ENCODE measurements at regions not wholly inside any gene's neighbourhood (a gene's known extent, or its start where the extent isn't known, plus 50 kb on each side); places are given as distances from the start of the nearest gene placed in this dataset.

DNA sequence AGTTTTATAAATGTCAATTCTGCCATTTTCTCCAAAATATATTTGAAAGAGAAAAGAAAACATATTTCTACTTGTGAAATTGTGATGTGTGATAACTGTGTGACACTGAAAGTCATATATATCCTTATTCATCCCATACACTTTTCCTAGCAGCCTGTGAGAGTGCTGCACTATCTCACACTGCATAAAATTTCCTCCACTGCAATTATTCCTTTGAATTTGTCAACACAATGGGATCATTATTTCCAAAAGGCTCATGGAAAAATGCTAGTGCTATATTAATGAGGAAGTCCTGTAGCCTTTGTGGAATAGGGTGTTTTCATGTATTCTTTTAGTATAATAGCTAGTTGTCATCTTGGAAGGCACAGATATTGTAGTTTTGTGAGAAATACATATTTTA is 504.1 kb downstream of the RPL10L start:
- intact Hi-C loops (cut with micrococcal nuclease) = no loop called here
- Histone ChIP-seq H3K4me1 (ENCODE audit: insufficient read depth, low read length) (no peaks in the 10 kb centered on the region), H4K20me1 (ENCODE audit: low read length) (no peaks in the 10 kb centered on the region), H3K79me2 (ENCODE audit: low read length) (no peaks in the 10 kb centered on the region), H3K9me2 (replicated peaks; ENCODE audit: low read length) (no peaks in the 10 kb centered on the region), H3K4me2 (ENCODE audit: low read length) (no peak overlapping the region), H3K9ac (ENCODE audit: low read length) (no peak overlapping the region), H2AFZ (ENCODE audit: low read length) (no peak overlapping the region), H3K36me3 (ENCODE audit: low read depth, low read length) (no peaks in the 10 kb centered on the region), H3K27ac (ENCODE audit: low read length) (no peak overlapping the region), H3K27me3 (ENCODE audit: low read length) (peaks cover 3% of the 10 kb centered on the region; the same call in 1 of the 2 replicates), H3F3A (ENCODE audit: low read length, unreplicated experiment) (no peaks in the 10 kb centered on the region), H3K4me3 (ENCODE audit: low read length) (no peak overlapping the region), H3K9me3 (ENCODE audit: low read length) (no peaks in the 10 kb centered on the region)
- DNase-seq (no peak), ATAC-seq (no peak)
- CTCF ChIA-PET = no interaction called here
- POLR2A ChIA-PET (ENCODE audit: unreplicated experiment) = no interaction called here
- no peak for TF ChIP-seq EZH2phosphoT487 (IDR thresholded peaks at IDR 0.05; ENCODE audit: borderline replicate concordance, low read length)
- TF ChIP-seq, protein P1, sequence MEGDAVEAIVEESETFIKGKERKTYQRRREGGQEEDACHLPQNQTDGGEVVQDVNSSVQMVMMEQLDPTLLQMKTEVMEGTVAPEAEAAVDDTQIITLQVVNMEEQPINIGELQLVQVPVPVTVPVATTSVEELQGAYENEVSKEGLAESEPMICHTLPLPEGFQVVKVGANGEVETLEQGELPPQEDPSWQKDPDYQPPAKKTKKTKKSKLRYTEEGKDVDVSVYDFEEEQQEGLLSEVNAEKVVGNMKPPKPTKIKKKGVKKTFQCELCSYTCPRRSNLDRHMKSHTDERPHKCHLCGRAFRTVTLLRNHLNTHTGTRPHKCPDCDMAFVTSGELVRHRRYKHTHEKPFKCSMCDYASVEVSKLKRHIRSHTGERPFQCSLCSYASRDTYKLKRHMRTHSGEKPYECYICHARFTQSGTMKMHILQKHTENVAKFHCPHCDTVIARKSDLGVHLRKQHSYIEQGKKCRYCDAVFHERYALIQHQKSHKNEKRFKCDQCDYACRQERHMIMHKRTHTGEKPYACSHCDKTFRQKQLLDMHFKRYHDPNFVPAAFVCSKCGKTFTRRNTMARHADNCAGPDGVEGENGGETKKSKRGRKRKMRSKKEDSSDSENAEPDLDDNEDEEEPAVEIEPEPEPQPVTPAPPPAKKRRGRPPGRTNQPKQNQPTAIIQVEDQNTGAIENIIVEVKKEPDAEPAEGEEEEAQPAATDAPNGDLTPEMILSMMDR (conservative IDR thresholded peaks at IDR 0.05; ENCODE audit: low read depth, low read length) = no peak
- BruUV-seq (replicated peaks) = no TSS peak

- ChIA-PET CTCF (no interaction called here), POLR2A (ENCODE audit: unreplicated experiment) (no interaction called here)
- H3K27me3 ChIP-seq (ENCODE audit: low read length) = peaks cover 5% of the 10 kb centered on the region; the same call in 1 of the 2 replicates
- no peak overlapping the region for H3K27ac ChIP-seq (ENCODE audit: low read length)
- no peak overlapping the region for H3K9ac ChIP-seq (ENCODE audit: low read length)
- TF ChIP-seq EZH2phosphoT487 (IDR thresholded peaks at IDR 0.05; ENCODE audit: borderline replicate concordance, low read length) (no peak), EZH2 (IDR thresholded peaks at IDR 0.05; ENCODE audit: low read length, unreplicated experiment) (no peak)
- TF ChIP-seq, protein P1 (conservative IDR thresholded peaks at IDR 0.05; ENCODE audit: low read depth, low read length) = no peak
- no TSS peak for BruUV-seq (replicated peaks)
- H3F3A ChIP-seq (ENCODE audit: low read length, unreplicated experiment) = no peaks in the 10 kb centered on the region
- no peaks in the 10 kb centered on the region for H3K9me2 ChIP-seq (replicated peaks; ENCODE audit: low read length)
- H3K36me3 ChIP-seq (ENCODE audit: low read depth, low read length) = no peaks in the 10 kb centered on the region
- no peak overlapping the region for H2AFZ ChIP-seq (ENCODE audit: low read length)
- intact Hi-C loops (cut with micrococcal nuclease) = no loop called here
- H3K4me1 ChIP-seq (ENCODE audit: insufficient read depth, low read length) = no peaks in the 10 kb centered on the region
- ATAC-seq = no peak
- no peak for DNase-seq
- no peak overlapping the region for H3K4me2 ChIP-seq (ENCODE audit: low read length)
- H4K20me1 ChIP-seq (ENCODE audit: low read length) = no peaks in the 10 kb centered on the region
- no peak overlapping the region for H3K4me3 ChIP-seq (ENCODE audit: low read length)
- H3K9me3 ChIP-seq (ENCODE audit: low read length) = no peaks in the 10 kb centered on the region
- no peaks in the 10 kb centered on the region for H3K79me2 ChIP-seq (ENCODE audit: low read length)
Observed at GRCh38 chr14:46147024-46147423, 504.6 kb downstream of the RPL10L start.

GRCh38 chr14:46140445-46140844 is 511.1 kb downstream of the RPL10L start:
- Histone ChIP-seq H3K9me3 (ENCODE audit: low read length) (no peaks in the 10 kb centered on the region), H2AFZ (ENCODE audit: low read length) (no peak overlapping the region), H3K4me1 (ENCODE audit: insufficient read depth, low read length) (no peaks in the 10 kb centered on the region), H3K27me3 (ENCODE audit: low read length) (peaks cover 19% of the 10 kb centered on the region), H3K79me2 (ENCODE audit: low read length) (no peaks in the 10 kb centered on the region), H3K27ac (ENCODE audit: low read length) (no peak overlapping the region), H3K9me2 (replicated peaks; ENCODE audit: low read length) (no peaks in the 10 kb centered on the region), H3K9ac (ENCODE audit: low read length) (no peak overlapping the region), H4K20me1 (ENCODE audit: low read length) (no peaks in the 10 kb centered on the region), H3F3A (ENCODE audit: low read length, unreplicated experiment) (no peaks in the 10 kb centered on the region), H3K4me3 (ENCODE audit: low read length) (no peak overlapping the region), H3K4me2 (ENCODE audit: low read length) (no peak overlapping the region), H3K36me3 (ENCODE audit: low read depth, low read length) (no peaks in the 10 kb centered on the region)
- no peak for DNase-seq
- intact Hi-C loops (cut with micrococcal nuclease) = no loop called here
- POLR2A ChIA-PET (ENCODE audit: unreplicated experiment) = no interaction called here
- no peak for ATAC-seq
- CTCF ChIA-PET = no interaction called here
- BruUV-seq (replicated peaks) = no TSS peak
- no peak for TF ChIP-seq EZH2 (IDR thresholded peaks at IDR 0.05; ENCODE audit: low read length, unreplicated experiment)
- TF ChIP-seq, protein P1 (conservative IDR thresholded peaks at IDR 0.05; ENCODE audit: low read depth, low read length) = no peak
- TF ChIP-seq EZH2phosphoT487 (IDR thresholded peaks at IDR 0.05; ENCODE audit: borderline replicate concordance, low read length) = no peak
